Spleen (tissue), 11 donors: ENCODE measurements at regions not wholly inside any gene's neighbourhood (a gene's known extent, or its start where the extent isn't known, plus 50 kb on each side); places are given as distances from the start of the nearest gene placed in this dataset.

ENCODE experiments used
- DNase-seq: peaks from one replicate; pipeline ENCODE4 v3.0.0-alpha.2; 2020
- H3K27ac ChIP-seq, 8 donors: fragments of 200-600 bp; sonication (generic) in 7 of 8; 1 replicate in 4 of 8; 2 replicates in 4 of 8; pipeline versions ENCODE4 v1.5.0 to v1.8.0; 2016 to 2021; ENCODE audit warnings: inconsistent platforms in 4 of 8, mild to moderate bottlenecking in 4 of 8, moderate library complexity in 1 of 8
- H3K27me3 ChIP-seq, 7 donors: fragments of 200-600 bp; sonication (generic) in 6 of 7; replicated peaks in 1 of 7; 1 replicate in 4 of 7; 2 replicates in 3 of 7; pipeline versions ENCODE4 v1.5.0 to v1.8.0; 2016 to 2021; ENCODE audit warnings: inconsistent platforms in 3 of 7, mild to moderate bottlenecking in 1 of 7
- H3K36me3 ChIP-seq, 6 donors: fragments of 200-600 bp; sonication (generic) in 5 of 6; 1 replicate in 4 of 6; 2 replicates in 2 of 6; pipeline versions ENCODE4 v1.5.0 to v1.8.0; 2016 to 2021; ENCODE audit warnings: inconsistent platforms in 2 of 6
- H3K4me1 ChIP-seq, 6 donors: fragments of 200-600 bp; sonication (generic) in 5 of 6; 1 replicate in 3 of 6; 2 replicates in 3 of 6; pipeline versions ENCODE4 v1.5.0 to v1.8.0; 2016 to 2021; ENCODE audit warnings: inconsistent platforms in 3 of 6
- H3K4me3 ChIP-seq, 8 donors: fragments of 200-600 bp; sonication (generic) in 7 of 8; 1 replicate in 4 of 8; 2 replicates in 4 of 8; pipeline versions ENCODE4 v1.5.0 to v1.8.0; 2016 to 2021; ENCODE audit warnings: inconsistent platforms in 4 of 8, mild to moderate bottlenecking in 4 of 8, moderate library complexity in 2 of 8
- H3K9me3 ChIP-seq, 8 donors: fragments of 200-600 bp; sonication (generic) in 7 of 8; 1 replicate in 4 of 8; 2 replicates in 4 of 8; pipeline versions ENCODE4 v1.5.0 to v1.8.0; 2016 to 2021; ENCODE audit warnings: inconsistent platforms in 4 of 8
- CTCF ChIP-seq, 11 experiments: fragments of 200-600 bp in 7 of 11; fragments of 450-650 bp in 4 of 11; sonication (generic) in 4 of 11; IDR thresholded peaks in 8 of 11; conservative IDR thresholded peaks in 3 of 11; 1 replicate in 7 of 11; 2 replicates in 4 of 11; pipeline versions ENCODE4 v1.4.0 to v1.8.0; 2016 to 2021; ENCODE audit warnings: antibody characterized with exemption in 11 of 11, inconsistent platforms in 4 of 11, mild to moderate bottlenecking in 1 of 11
- POLR2A ChIP-seq, 3 donors: fragments of 450-650 bp; IDR thresholded peaks; one replicate each; pipeline ENCODE4 v1.5.1; 2017; ENCODE audit warnings: antibody characterized with exemption in 3 of 3, mild to moderate bottlenecking in 1 of 3
- POLR2AphosphoS5 ChIP-seq, 3 donors: sonication (generic); formaldehyde crosslinking; IDR thresholded peaks; one replicate each; pipeline ENCODE4 v1.5.1; 2017; ENCODE audit warnings: antibody characterized with exemption in 3 of 3
- WGBS, 5 donors: extraction: QIAGEN DNeasy Blood & Tissue Kit in 3 of 5; methylation state at CpG; one replicate each; pipeline versions ENCODE4 v1.1.5 to v1.1.7; 2013 to 2018; 5-methylcytosine and 5-hydroxymethylcytosine counted together
- intact Hi-C: fragments of 100-400 bp; cut with DNase I; formaldehyde crosslinking; loops from one replicate; pipeline ENCODE4 v1.15.0; 2023; ENCODE audit warnings: low total_unique reads
- donor health status: healthy with polysubstance abuse.
- donor health status: DM: no; HTN: no; CAD: no; lungs with moderate emphysema.
- donor health status: DM: no; HTN: no; CAD: no.
- donor health status: Bipolar disorder and iron deficiency.
- donor health status: healthy.
- donor health status: DM: no; HTN: no; CAD: no.
- donor health status: DM: yes; HTN: yes; CAD: no.

- Histone ChIP-seq H3K4me1 (no peaks in the 10 kb centered on the region), H3K9me3 (peaks cover 0 to 16% (median 0%) of the 10 kb centered on the region in 8 donors), H3K4me3 (no peak overlapping the region), H3K36me3 (no peaks in the 10 kb centered on the region), H3K27me3 (no peaks in the 10 kb centered on the region), H3K27ac (no peak overlapping the region)
- intact Hi-C loops: no loop called here
- DNase-seq: no peak
- WGBS, 5 donors: 88 to 97% (median 94%) methylated on average over 6 of the region's 6 CpGs
- TF ChIP-seq POLR2AphosphoS5 (IDR thresholded peaks at IDR 0.05) (no peak), POLR2A (IDR thresholded peaks at IDR 0.05) (no peak), CTCF (IDR thresholded peaks at IDR 0.05 in 8 of 11, conservative IDR thresholded peaks at IDR 0.05 in 3 of 11) (no peak)
Observed at GRCh38 chr19:31976775-31977536, 368.5 kb upstream of the ZNF507 start.

- Histone ChIP-seq H3K4me1 (no peaks in the 10 kb centered on the region), H3K9me3 (peaks cover 0 to 16% (median 0%) of the 10 kb centered on the region in 8 donors), H3K27me3 (no peaks in the 10 kb centered on the region), H3K36me3 (no peaks in the 10 kb centered on the region), H3K27ac (no peak overlapping the region), H3K4me3 (no peak overlapping the region)
- 77 to 85% (median 82%) methylated on average over 5 of the region's 5 CpGs for WGBS, 5 donors
- TF ChIP-seq POLR2AphosphoS5 (IDR thresholded peaks at IDR 0.05): no peak
- TF ChIP-seq POLR2A (IDR thresholded peaks at IDR 0.05): no peak
- TF ChIP-seq CTCF (IDR thresholded peaks at IDR 0.05 in 8 of 11, conservative IDR thresholded peaks at IDR 0.05 in 3 of 11): no peak
- intact Hi-C loops: no loop called here
- DNase-seq: no peak
Observed at GRCh38 chr19:31979362-31979761, 366.0 kb upstream of the ZNF507 start.

GRCh38 chr19:31979949-31980670 lies 365.3 kb upstream of the ZNF507 start:
- H3K36me3 ChIP-seq: no peaks in the 10 kb centered on the region
- no peak overlapping the region for H3K27ac ChIP-seq
- 89 to 92% (median 90%) methylated on average over 23 of the region's 23 CpGs for WGBS, 5 donors
- intact Hi-C loops: no loop called here
- no peaks in the 10 kb centered on the region for H3K4me1 ChIP-seq
- peaks cover 0 to 22% (median 0%) of the 10 kb centered on the region in 8 donors for H3K9me3 ChIP-seq
- TF ChIP-seq CTCF (IDR thresholded peaks at IDR 0.05 in 8 of 11, conservative IDR thresholded peaks at IDR 0.05 in 3 of 11) (no peak), POLR2AphosphoS5 (IDR thresholded peaks at IDR 0.05) (no peak), POLR2A (IDR thresholded peaks at IDR 0.05) (no peak)
- no peak overlapping the region for H3K4me3 ChIP-seq
- no peaks in the 10 kb centered on the region for H3K27me3 ChIP-seq
- DNase-seq: no peak

GRCh38 chr19:31980796-31981195 lies 364.6 kb upstream of the ZNF507 start:
- H3K27me3 ChIP-seq: no peaks in the 10 kb centered on the region
- no peak overlapping the region for H3K27ac ChIP-seq
- TF ChIP-seq POLR2A (IDR thresholded peaks at IDR 0.05): no peak
- TF ChIP-seq CTCF (IDR thresholded peaks at IDR 0.05 in 8 of 11, conservative IDR thresholded peaks at IDR 0.05 in 3 of 11): no peak
- no peak for TF ChIP-seq POLR2AphosphoS5 (IDR thresholded peaks at IDR 0.05)
- H3K4me1 ChIP-seq: no peaks in the 10 kb centered on the region
- H3K4me3 ChIP-seq: no peak overlapping the region
- DNase-seq: no peak
- 75 to 91% (median 82%) methylated on average over 5 of the region's 5 CpGs for WGBS, 5 donors
- H3K9me3 ChIP-seq: peaks cover 0 to 29% (median 5%) of the 10 kb centered on the region in 8 donors
- H3K36me3 ChIP-seq: no peaks in the 10 kb centered on the region
- intact Hi-C loops: no loop called here
